Keratinocyte (primary cell): ENCODE measurements at regions not wholly inside any gene's neighbourhood (a gene's known extent, or its start where the extent isn't known, plus 50 kb on each side); places are given as distances from the start of the nearest gene placed in this dataset.

Source experiments
- DNase-seq: peaks from one replicate; pipeline ENCODE4 v3.0.0-alpha.2; 2011; ENCODE audit warnings: low read depth, missing footprints, low spot score
- FAIRE-seq: peaks from 2 replicates; lab custom pipeline; 2011; peaks lifted over from hg19 to GRCh38; lab: Jason Lieb, UNC
- H2AFZ ChIP-seq: 2 replicates; pipeline ENCODE4 v1.6.0; 2012; ENCODE audit warnings: low read length, control low read depth, inconsistent platforms; ENCODE audit not compliant: control insufficient read depth
- H3K27ac ChIP-seq: 2 replicates; pipeline ENCODE4 v1.5.1; 2011; ENCODE audit warnings: low read length; ENCODE audit not compliant: control insufficient read depth, insufficient read depth
- H3K27me3 ChIP-seq: 3 replicates; pipeline ENCODE4 v1.6.0; 2011; ENCODE audit warnings: low read length; ENCODE audit not compliant: control insufficient read depth, insufficient read depth; ENCODE audit errors: extremely low read depth
- H3K36me3 ChIP-seq, 2 experiments: 2 replicates in 1 of 2; 3 replicates in 1 of 2; pipeline ENCODE4 v1.5.1; 2011; ENCODE audit warnings: low read length in 2 of 2, mild to moderate bottlenecking in 1 of 2; ENCODE audit not compliant: control insufficient read depth in 2 of 2, insufficient read depth in 2 of 2; ENCODE audit errors: extremely low read depth in 1 of 2
- H3K4me1 ChIP-seq: 3 replicates; pipeline ENCODE4 v1.5.1; 2011; ENCODE audit warnings: low read length; ENCODE audit not compliant: control insufficient read depth, insufficient read depth; ENCODE audit errors: extremely low read depth
- H3K4me2 ChIP-seq: 3 replicates; pipeline ENCODE4 v1.6.0; 2011; ENCODE audit warnings: low read depth, low read length; ENCODE audit not compliant: control insufficient read depth, insufficient read depth; ENCODE audit errors: extremely low read depth
- H3K4me3 ChIP-seq, 3 experiments: fragments of 200-600 bp in 1 of 3; sonication (generic) in 1 of 3; 2 replicates in 2 of 3; 3 replicates in 1 of 3; pipeline ENCODE4 v1.5.1; 2011 to 2016; ENCODE audit warnings: low read length in 3 of 3, mild to moderate bottlenecking in 3 of 3, control low read depth in 2 of 3, inconsistent platforms in 1 of 3, low read depth in 1 of 3, mixed read lengths in 1 of 3, mixed run types in 1 of 3, moderate library complexity in 1 of 3; ENCODE audit not compliant: control insufficient read depth in 2 of 3, insufficient read depth in 2 of 3; ENCODE audit errors: extremely low read depth in 1 of 3
- H3K79me2 ChIP-seq: 2 replicates; pipeline ENCODE4 v1.6.0; 2012; ENCODE audit warnings: low read length; ENCODE audit not compliant: control insufficient read depth, insufficient read depth
- H3K9ac ChIP-seq: 3 replicates; pipeline ENCODE4 v1.6.0; 2011; ENCODE audit warnings: low read length; ENCODE audit not compliant: control insufficient read depth, insufficient read depth; ENCODE audit errors: extremely low read depth
- H3K9me1 ChIP-seq: 3 replicates; pipeline ENCODE4 v1.6.0; 2011; ENCODE audit warnings: low read length; ENCODE audit not compliant: control insufficient read depth, insufficient read depth; ENCODE audit errors: extremely low read depth
- H3K9me3 ChIP-seq: 2 replicates; pipeline ENCODE4 v1.5.1; 2012; ENCODE audit warnings: low read depth, low read length; ENCODE audit not compliant: control insufficient read depth
- H4K20me1 ChIP-seq: 3 replicates; pipeline ENCODE4 v1.6.0; 2011; ENCODE audit warnings: low read length; ENCODE audit not compliant: control insufficient read depth, insufficient read depth; ENCODE audit errors: extremely low read depth
- EZH2 ChIP-seq: IDR thresholded peaks from one replicate; pipeline ENCODE4 v1.6.1; 2012; ENCODE audit warnings: inconsistent platforms, mild to moderate bottlenecking, low read length, moderate library complexity
- dilution Hi-C: fragments of 300-500 bp; cut with MboI; formaldehyde crosslinking; loops from one replicate; pipeline ENCODE4 v1.7.0; 2020; ENCODE audit warnings: low sequenced_read_pairs; ENCODE audit not compliant: extremely low pct_ligation_motif_present
- TF ChIP-seq, protein P1 (sequence below), 3 experiments: IDR thresholded peaks in 1 of 3; conservative IDR thresholded peaks in 1 of 3; optimal IDR thresholded peaks in 1 of 3; 2 replicates in 2 of 3; 3 replicates in 1 of 3; pipeline versions ENCODE3 to v1.5.1; 2011; ENCODE audit warnings: low read length in 3 of 3, mild to moderate bottlenecking in 3 of 3, moderate library complexity in 2 of 3, control low read depth in 1 of 3, inconsistent platforms in 1 of 3; ENCODE audit not compliant: insufficient read depth in 2 of 3; ENCODE audit errors: extremely low read depth in 1 of 3

DNA sequence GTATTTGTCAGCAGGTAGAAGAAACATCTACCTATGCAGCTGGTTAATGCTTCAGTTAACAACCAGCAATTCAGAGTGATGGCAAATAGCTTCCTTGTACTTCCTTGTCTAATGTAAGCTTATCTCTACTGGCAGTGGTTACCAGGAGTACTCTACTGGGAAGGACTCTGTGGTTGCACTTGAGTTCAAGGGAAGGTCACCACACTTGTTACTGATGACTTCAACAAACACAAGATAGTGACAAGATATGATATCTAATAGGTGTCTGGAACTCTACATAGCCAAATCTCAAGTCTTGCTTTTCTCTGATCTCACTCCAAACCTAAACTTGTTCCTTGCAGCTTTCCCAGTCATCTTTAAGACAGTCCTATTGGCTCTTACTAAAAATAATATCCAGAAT lies 1644.9 kb upstream of the TENM3 start:
- Histone ChIP-seq H3K9ac (no peak overlapping the region), H3K79me2 (no peaks in the 10 kb centered on the region), H4K20me1 (no peaks in the 10 kb centered on the region), H3K27me3 (no peaks in the 10 kb centered on the region), H3K9me3 (no peaks in the 10 kb centered on the region), H3K4me2 (no peak overlapping the region), H3K27ac (no peak overlapping the region), H3K4me1 (no peaks in the 10 kb centered on the region), H2AFZ (no peak overlapping the region), H3K4me3 (no peak overlapping the region), H3K36me3 (no peaks in the 10 kb centered on the region), H3K9me1 (no peaks in the 10 kb centered on the region)
- dilution Hi-C loops, result no loop called here
- no peak for FAIRE-seq
- no peak for TF ChIP-seq EZH2
- TF ChIP-seq, protein P1, sequence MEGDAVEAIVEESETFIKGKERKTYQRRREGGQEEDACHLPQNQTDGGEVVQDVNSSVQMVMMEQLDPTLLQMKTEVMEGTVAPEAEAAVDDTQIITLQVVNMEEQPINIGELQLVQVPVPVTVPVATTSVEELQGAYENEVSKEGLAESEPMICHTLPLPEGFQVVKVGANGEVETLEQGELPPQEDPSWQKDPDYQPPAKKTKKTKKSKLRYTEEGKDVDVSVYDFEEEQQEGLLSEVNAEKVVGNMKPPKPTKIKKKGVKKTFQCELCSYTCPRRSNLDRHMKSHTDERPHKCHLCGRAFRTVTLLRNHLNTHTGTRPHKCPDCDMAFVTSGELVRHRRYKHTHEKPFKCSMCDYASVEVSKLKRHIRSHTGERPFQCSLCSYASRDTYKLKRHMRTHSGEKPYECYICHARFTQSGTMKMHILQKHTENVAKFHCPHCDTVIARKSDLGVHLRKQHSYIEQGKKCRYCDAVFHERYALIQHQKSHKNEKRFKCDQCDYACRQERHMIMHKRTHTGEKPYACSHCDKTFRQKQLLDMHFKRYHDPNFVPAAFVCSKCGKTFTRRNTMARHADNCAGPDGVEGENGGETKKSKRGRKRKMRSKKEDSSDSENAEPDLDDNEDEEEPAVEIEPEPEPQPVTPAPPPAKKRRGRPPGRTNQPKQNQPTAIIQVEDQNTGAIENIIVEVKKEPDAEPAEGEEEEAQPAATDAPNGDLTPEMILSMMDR (optimal IDR thresholded peaks at IDR 0.05 in 1 of 3, IDR thresholded peaks at IDR 0.05 in 1 of 3, conservative IDR thresholded peaks at IDR 0.05 in 1 of 3; ENCODE audit: extremely low read depth in 1 of 3, insufficient read depth in 2 of 3, low read length in 3 of 3), result no peak
- DNase-seq, result no peak

DNA sequence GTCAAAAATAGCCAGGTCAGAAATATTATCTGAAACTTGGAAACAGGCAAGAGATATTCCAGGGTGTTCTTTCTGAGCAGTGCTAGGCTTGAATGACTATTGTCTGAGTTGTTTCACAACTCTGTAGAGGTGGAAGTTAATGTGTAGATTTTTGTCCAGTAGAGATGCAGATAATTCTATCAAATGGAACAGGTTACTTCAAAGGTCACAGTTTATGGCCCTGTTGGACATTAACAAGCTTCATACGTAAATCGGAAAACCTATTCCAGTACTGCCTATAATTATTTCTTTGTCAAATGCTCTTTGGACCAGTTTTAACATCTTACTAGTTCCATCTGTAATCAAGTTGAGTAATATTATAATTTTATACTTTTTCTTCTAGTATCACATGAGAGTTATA lies 1639.4 kb upstream of the TENM3 start:
- Histone ChIP-seq H3K27me3 (no peaks in the 10 kb centered on the region), H3K9me1 (no peaks in the 10 kb centered on the region), H3K27ac (no peak overlapping the region), H3K9ac (no peak overlapping the region), H3K4me3 (no peak overlapping the region), H3K9me3 (no peaks in the 10 kb centered on the region), H3K36me3 (no peaks in the 10 kb centered on the region), H3K79me2 (no peaks in the 10 kb centered on the region), H2AFZ (no peak overlapping the region), H3K4me2 (no peak overlapping the region), H4K20me1 (no peaks in the 10 kb centered on the region), H3K4me1 (no peaks in the 10 kb centered on the region)
- dilution Hi-C loops, result no loop called here
- no peak for FAIRE-seq
- TF ChIP-seq, protein P1 (optimal IDR thresholded peaks at IDR 0.05 in 1 of 3, IDR thresholded peaks at IDR 0.05 in 1 of 3, conservative IDR thresholded peaks at IDR 0.05 in 1 of 3; ENCODE audit: extremely low read depth in 1 of 3, insufficient read depth in 2 of 3, low read length in 3 of 3), result no peak
- TF ChIP-seq EZH2, result no peak
- DNase-seq, result no peak
